ENCODE measurements at regions not wholly inside any gene's neighbourhood (a gene's known extent, or its start where the extent isn't known, plus 50 kb on each side); places are given as distances from the start of the nearest gene placed in this dataset.

DNA sequence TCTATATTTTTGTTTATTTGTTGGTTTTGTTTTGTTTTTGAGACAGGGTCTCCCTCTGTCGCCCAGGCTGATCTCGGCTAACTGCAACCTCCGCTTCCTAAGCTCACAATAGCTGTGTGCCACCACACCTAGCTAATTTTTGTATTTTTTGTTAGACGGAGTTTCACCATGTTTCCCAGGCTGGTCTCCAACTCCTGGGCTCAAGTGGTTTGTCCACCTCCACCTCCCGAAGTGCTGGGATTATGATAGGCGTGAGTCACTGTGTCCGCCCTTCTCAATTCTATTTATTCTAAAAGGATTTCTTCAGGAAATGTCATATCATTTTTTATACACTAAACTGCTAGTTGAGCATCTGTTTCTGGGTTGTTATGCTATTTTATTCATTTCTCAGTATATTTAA is 1206.0 kb downstream of the OLFM4 start:
- Histone ChIP-seq H3K4me1 (ENCODE audit: control insufficient read depth in 4 of 4, insufficient read depth in 4 of 4, low read length in 3 of 4) (no peaks in the 10 kb centered on the region), H3K4me3 (ENCODE audit: low read depth in 1 of 3, low read length in 3 of 3) (no peak overlapping the region), H3K9ac (ENCODE audit: low read depth in 1 of 2, low read length in 2 of 2) (no peak overlapping the region), H3K27me3 (ENCODE audit: control insufficient read depth in 4 of 4, insufficient read depth in 4 of 4, low read length in 3 of 4) (no peaks in the 10 kb centered on the region), H3K9me3 (ENCODE audit: control insufficient read depth in 4 of 4, low read length in 3 of 4) (no peaks in the 10 kb centered on the region), H3K36me3 (ENCODE audit: control insufficient read depth in 4 of 4, insufficient read depth in 3 of 4, low read depth in 1 of 4, low read length in 3 of 4) (no peaks in the 10 kb centered on the region), H3K27ac (ENCODE audit: low read depth in 1 of 2, low read length in 2 of 2) (no peak overlapping the region)
- WGBS: 89% methylated on average over 7 of the region's 7 CpGs
- DNase-seq (ENCODE audit: low spot score): no peak
- TF ChIP-seq SP1 (IDR thresholded peaks at IDR 0.05): no peak
- no peak for TF ChIP-seq TAF1 (conservative IDR thresholded peaks at IDR 0.05)
- TF ChIP-seq, protein P1, sequence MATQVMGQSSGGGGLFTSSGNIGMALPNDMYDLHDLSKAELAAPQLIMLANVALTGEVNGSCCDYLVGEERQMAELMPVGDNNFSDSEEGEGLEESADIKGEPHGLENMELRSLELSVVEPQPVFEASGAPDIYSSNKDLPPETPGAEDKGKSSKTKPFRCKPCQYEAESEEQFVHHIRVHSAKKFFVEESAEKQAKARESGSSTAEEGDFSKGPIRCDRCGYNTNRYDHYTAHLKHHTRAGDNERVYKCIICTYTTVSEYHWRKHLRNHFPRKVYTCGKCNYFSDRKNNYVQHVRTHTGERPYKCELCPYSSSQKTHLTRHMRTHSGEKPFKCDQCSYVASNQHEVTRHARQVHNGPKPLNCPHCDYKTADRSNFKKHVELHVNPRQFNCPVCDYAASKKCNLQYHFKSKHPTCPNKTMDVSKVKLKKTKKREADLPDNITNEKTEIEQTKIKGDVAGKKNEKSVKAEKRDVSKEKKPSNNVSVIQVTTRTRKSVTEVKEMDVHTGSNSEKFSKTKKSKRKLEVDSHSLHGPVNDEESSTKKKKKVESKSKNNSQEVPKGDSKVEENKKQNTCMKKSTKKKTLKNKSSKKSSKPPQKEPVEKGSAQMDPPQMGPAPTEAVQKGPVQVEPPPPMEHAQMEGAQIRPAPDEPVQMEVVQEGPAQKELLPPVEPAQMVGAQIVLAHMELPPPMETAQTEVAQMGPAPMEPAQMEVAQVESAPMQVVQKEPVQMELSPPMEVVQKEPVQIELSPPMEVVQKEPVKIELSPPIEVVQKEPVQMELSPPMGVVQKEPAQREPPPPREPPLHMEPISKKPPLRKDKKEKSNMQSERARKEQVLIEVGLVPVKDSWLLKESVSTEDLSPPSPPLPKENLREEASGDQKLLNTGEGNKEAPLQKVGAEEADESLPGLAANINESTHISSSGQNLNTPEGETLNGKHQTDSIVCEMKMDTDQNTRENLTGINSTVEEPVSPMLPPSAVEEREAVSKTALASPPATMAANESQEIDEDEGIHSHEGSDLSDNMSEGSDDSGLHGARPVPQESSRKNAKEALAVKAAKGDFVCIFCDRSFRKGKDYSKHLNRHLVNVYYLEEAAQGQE (IDR thresholded peaks at IDR 0.05): no peak
- TF ChIP-seq NR2F2 (IDR thresholded peaks at IDR 0.05): no peak
- TF ChIP-seq RAD21 (IDR thresholded peaks at IDR 0.05): no peak
- TF ChIP-seq, protein P2, sequence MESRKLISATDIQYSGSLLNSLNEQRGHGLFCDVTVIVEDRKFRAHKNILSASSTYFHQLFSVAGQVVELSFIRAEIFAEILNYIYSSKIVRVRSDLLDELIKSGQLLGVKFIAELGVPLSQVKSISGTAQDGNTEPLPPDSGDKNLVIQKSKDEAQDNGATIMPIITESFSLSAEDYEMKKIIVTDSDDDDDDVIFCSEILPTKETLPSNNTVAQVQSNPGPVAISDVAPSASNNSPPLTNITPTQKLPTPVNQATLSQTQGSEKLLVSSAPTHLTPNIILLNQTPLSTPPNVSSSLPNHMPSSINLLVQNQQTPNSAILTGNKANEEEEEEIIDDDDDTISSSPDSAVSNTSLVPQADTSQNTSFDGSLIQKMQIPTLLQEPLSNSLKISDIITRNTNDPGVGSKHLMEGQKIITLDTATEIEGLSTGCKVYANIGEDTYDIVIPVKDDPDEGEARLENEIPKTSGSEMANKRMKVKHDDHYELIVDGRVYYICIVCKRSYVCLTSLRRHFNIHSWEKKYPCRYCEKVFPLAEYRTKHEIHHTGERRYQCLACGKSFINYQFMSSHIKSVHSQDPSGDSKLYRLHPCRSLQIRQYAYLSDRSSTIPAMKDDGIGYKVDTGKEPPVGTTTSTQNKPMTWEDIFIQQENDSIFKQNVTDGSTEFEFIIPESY (IDR thresholded peaks at IDR 0.05): no peak
- TF ChIP-seq, protein P3, sequence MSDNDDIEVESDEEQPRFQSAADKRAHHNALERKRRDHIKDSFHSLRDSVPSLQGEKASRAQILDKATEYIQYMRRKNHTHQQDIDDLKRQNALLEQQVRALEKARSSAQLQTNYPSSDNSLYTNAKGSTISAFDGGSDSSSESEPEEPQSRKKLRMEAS (IDR thresholded peaks at IDR 0.05): no peak
- TF ChIP-seq, protein P4, sequence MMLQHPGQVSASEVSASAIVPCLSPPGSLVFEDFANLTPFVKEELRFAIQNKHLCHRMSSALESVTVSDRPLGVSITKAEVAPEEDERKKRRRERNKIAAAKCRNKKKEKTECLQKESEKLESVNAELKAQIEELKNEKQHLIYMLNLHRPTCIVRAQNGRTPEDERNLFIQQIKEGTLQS (IDR thresholded peaks at IDR 0.05): no peak
- TF ChIP-seq GABPA (IDR thresholded peaks at IDR 0.05 in 1 of 2, conservative IDR thresholded peaks at IDR 0.05 in 1 of 2): no peak
- TF ChIP-seq EGR1 (IDR thresholded peaks at IDR 0.05; ENCODE audit: low read depth in 2 of 2): no peak
- TF ChIP-seq HNF4A (conservative IDR thresholded peaks at IDR 0.05): no peak
- TF ChIP-seq YY1 (IDR thresholded peaks at IDR 0.05): no peak
- no peak for TF ChIP-seq FOXA2 (IDR thresholded peaks at IDR 0.05)
- no peak for TF ChIP-seq RXRA (IDR thresholded peaks at IDR 0.05)
- TF ChIP-seq, protein P5, sequence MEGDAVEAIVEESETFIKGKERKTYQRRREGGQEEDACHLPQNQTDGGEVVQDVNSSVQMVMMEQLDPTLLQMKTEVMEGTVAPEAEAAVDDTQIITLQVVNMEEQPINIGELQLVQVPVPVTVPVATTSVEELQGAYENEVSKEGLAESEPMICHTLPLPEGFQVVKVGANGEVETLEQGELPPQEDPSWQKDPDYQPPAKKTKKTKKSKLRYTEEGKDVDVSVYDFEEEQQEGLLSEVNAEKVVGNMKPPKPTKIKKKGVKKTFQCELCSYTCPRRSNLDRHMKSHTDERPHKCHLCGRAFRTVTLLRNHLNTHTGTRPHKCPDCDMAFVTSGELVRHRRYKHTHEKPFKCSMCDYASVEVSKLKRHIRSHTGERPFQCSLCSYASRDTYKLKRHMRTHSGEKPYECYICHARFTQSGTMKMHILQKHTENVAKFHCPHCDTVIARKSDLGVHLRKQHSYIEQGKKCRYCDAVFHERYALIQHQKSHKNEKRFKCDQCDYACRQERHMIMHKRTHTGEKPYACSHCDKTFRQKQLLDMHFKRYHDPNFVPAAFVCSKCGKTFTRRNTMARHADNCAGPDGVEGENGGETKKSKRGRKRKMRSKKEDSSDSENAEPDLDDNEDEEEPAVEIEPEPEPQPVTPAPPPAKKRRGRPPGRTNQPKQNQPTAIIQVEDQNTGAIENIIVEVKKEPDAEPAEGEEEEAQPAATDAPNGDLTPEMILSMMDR (IDR thresholded peaks at IDR 0.05; ENCODE audit: low read depth, low read length, missing input control): no peak
- TF ChIP-seq JUND (IDR thresholded peaks at IDR 0.05): no peak
- TF ChIP-seq FOXA1 (IDR thresholded peaks at IDR 0.05): no peak
- TF ChIP-seq HNF4G (IDR thresholded peaks at IDR 0.05): no peak
